Common myeloid progenitor, CD34-positive (primary cell): ENCODE measurements at regions not wholly inside any gene's neighbourhood (a gene's known extent, or its start where the extent isn't known, plus 50 kb on each side); places are given as distances from the start of the nearest gene placed in this dataset.
A peak's percentile ranks its signal among the peaks of the same experiment; 100 is the strongest.
"Not testable (repeated sequence)": the region's sequence is repeated elsewhere in the genome, so short reads cannot be mapped to it uniquely, and the experiment has no call there.

Experiments
- CTCF ChIA-PET: fragments of 350-600 bp; sonication (Branson Sonifier 250); formaldehyde crosslinking; loops from one replicate; lab custom pipeline; 2021; ENCODE audit warnings: antibody characterized with exemption; lab: Charles Lee
- POLR2A ChIA-PET: fragments of 350-600 bp; sonication (Branson Sonifier 250); formaldehyde crosslinking; loops from one replicate; lab custom pipeline; 2021; ENCODE audit warnings: antibody characterized with exemption; lab: Charles Lee
- DNase-seq, 3 donors: peaks; one replicate each; pipeline versions ENCODE4 v3.0.0 to v3.0.0-alpha.2; 2013
- H3K27ac ChIP-seq, 2 experiments: 1 replicate in 1 of 2; 2 replicates in 1 of 2; pipeline ENCODE4 v1.7.0; 2013; ENCODE audit warnings: inconsistent platforms in 2 of 2, low read length in 2 of 2, mild to moderate bottlenecking in 2 of 2, low read depth in 1 of 2, moderate library complexity in 1 of 2; ENCODE audit not compliant: severe bottlenecking in 2 of 2, insufficient read depth in 1 of 2, poor library complexity in 1 of 2
- H3K27me3 ChIP-seq, 5 experiments: replicated peaks in 2 of 5; 1 replicate in 3 of 5; 2 replicates in 2 of 5; pipeline versions ENCODE4 v1.6.1 to v1.7.0; 2013; ENCODE audit warnings: low read length in 4 of 5, mild to moderate bottlenecking in 2 of 5, moderate library complexity in 2 of 5, inconsistent platforms in 1 of 5; ENCODE audit not compliant: insufficient read depth in 5 of 5, control insufficient read depth in 4 of 5
- H3K36me3 ChIP-seq, 4 experiments: 1 replicate in 2 of 4; 2 replicates in 2 of 4; pipeline versions ENCODE4 v1.6.1 to v1.7.0; 2013; ENCODE audit warnings: low read length in 3 of 4, control low read depth in 1 of 4, mild to moderate bottlenecking in 1 of 4; ENCODE audit not compliant: control insufficient read depth in 4 of 4, insufficient read depth in 4 of 4
- H3K4me1 ChIP-seq, 4 experiments: 1 replicate in 3 of 4; 2 replicates in 1 of 4; pipeline versions ENCODE4 v1.6.1 to v1.7.1; 2013; ENCODE audit warnings: low read length in 3 of 4, mild to moderate bottlenecking in 3 of 4, control low read depth in 1 of 4, inconsistent platforms in 1 of 4, moderate library complexity in 1 of 4; ENCODE audit not compliant: control insufficient read depth in 4 of 4, insufficient read depth in 4 of 4; ENCODE audit errors: control extremely low read depth in 1 of 4
- H3K4me3 ChIP-seq, 7 experiments: 1 replicate in 4 of 7; 2 replicates in 3 of 7; pipeline versions ENCODE4 v1.5.1 to v1.7.0; 2013; ENCODE audit warnings: mild to moderate bottlenecking in 7 of 7, low read length in 6 of 7, moderate library complexity in 6 of 7, inconsistent platforms in 2 of 7, low read depth in 2 of 7, control low read depth in 1 of 7; ENCODE audit not compliant: insufficient read depth in 4 of 7, control insufficient read depth in 1 of 7; ENCODE audit errors: extremely low read depth in 1 of 7
- H3K9me3 ChIP-seq, 5 experiments: 1 replicate in 4 of 5; 2 replicates in 1 of 5; pipeline versions ENCODE4 v1.6.1 to v1.7.1; 2013; ENCODE audit warnings: low read length in 4 of 5, mild to moderate bottlenecking in 2 of 5, inconsistent platforms in 1 of 5, low read depth in 1 of 5, moderate library complexity in 1 of 5; ENCODE audit not compliant: control insufficient read depth in 4 of 5, insufficient read depth in 2 of 5; ENCODE audit errors: control extremely low read depth in 1 of 5
- WGBS: methylation state at CpG from one replicate; pipeline ENCODE4 v1.1.5; 2013; ENCODE audit not compliant: insufficient coverage; 5-methylcytosine and 5-hydroxymethylcytosine counted together

DNA sequence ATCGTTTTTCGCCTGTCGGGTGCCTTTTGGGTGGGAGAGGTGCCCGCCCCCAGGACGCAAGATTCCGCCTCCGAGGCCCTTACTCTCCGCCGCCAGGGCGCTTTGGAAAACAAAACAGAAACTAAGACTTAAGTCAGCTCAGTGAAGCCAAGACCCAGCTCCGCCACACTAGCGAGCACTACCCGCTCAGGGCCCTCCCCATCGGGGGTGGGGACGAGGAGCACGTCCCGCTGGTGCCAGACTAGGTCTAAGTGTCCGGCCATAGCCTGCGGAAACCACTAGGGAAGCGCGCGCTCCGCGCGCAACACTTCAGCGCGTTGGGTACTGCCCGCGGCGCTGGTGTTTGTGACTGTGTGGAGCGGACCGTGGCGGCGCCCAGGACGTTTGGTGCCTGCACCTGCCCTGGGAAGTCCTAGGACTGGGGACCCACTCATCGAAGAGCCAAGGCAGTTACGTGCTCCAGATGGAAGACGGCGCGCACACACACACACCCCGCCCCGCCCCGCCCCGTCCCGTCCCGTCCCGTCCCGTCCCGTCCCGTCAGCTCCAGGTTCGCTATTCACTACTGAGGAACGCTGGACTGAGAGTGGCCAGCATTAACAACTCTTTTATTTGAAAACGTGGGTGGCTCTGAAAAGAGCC, 57.6 kb upstream of the BOLA1 start:
- POLR2A ChIA-PET, H3K27ac ChIP-seq, H3K36me3 ChIP-seq, DNase-seq, H3K4me3 ChIP-seq, H3K9me3 ChIP-seq, CTCF ChIA-PET, H3K27me3 ChIP-seq: not testable (repeated sequence)
- peaks cover 17 to 29% (median 25%) of the 10 kb centered on the region in 4 experiments for H3K4me1 ChIP-seq
- no CpG with 5 or more reads among the region's 53 CpGs for WGBS

DNA sequence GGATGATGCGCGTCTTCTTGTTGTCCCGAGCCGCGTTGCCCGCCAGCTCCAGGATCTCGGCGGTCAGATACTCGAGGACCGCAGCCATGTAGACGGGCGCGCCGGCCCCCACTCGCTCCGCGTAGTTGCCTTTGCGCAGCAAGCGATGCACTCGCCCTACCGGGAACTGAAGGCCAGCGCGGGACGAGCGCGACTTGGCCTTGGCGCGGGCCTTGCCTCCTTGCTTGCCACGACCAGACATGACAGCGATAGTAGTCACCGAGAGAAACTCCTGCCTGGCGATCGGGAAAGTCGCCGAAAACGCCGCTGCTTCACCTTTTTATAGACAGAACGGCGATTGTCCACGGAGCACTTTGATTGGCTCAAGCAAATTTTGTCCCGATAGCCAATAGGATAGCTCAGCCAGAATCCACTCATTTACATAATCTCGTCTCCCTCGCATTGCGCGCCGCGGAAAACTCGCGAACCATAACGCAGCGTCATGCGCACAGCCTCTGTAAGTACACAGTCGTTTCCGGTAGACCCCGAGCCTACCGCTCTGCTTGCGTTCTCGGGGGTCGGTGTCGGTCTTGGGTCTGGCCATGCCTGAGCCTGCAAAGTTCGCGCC, 56.8 kb upstream of the BOLA1 start:
- CTCF ChIA-PET, DNase-seq, POLR2A ChIA-PET: not testable (repeated sequence)

DNA sequence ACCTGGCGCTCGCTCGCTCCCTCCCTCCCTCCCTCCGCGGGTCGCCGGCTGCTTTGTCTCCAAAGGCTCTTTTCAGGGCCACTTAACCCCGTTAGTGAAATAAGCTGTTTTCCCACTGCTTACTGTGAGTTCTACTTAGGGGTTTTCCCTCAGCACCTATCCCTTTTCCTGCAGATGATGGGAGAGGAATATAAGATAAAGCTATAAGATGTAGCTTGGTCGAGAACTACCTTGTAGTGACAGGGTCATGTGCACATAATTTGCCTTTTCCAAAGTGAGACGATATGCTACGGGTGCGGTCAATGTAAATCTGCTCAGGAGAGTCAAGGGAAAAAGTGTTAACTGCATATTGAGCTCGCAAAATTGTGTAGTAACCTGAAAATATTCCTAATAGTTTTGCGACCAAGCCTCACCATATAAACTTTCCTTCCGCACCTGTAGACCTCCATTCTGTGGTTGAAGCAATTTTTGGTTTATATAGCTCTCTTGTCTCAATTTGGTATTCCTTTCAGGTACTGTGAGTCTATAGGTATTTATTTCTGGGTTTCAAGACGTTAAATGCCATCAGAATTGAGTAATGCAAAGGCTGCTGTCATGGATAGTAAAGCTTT, 55.8 kb upstream of the BOLA1 start:
- no peaks in the 10 kb centered on the region for H3K27me3 ChIP-seq
- peak overlapping the region; percentile 14 to 100 (median 89) for H3K4me3 ChIP-seq
- DNase-seq: peak in 1 of 3 donors; percentile 20
- peaks cover 0 to 11% (median 6%) of the 10 kb centered on the region in 4 experiments for H3K36me3 ChIP-seq
- 0% methylated on average over 5 of the region's 16 CpGs for WGBS
- ChIA-PET CTCF (interaction anchor here (1.6 kb wide), 1 partner anchor 44 kb away, joined by 16 read pairs; a partner anchor contains a TSS), POLR2A (interaction anchor here (1.4 kb wide), 1 partner anchor 44 kb away, joined by 11 read pairs; a partner anchor contains a TSS)
- no peaks in the 10 kb centered on the region for H3K9me3 ChIP-seq
- H3K27ac ChIP-seq: peak overlapping the region; percentile 48 to 85
- H3K4me1 ChIP-seq: peaks cover 17 to 46% (median 38%) of the 10 kb centered on the region in 4 experiments

More for the DNA sequence above, 56.8 kb upstream of the BOLA1 start:
- Histone ChIP-seq H3K4me1 (peaks cover 17 to 36% (median 29%) of the 10 kb centered on the region in 4 experiments), H3K36me3 (peaks cover 0 to 11% (median 6%) of the 10 kb centered on the region in 4 experiments)
- not testable (repeated sequence) for H3K4me3 ChIP-seq, H3K27ac ChIP-seq, H3K27me3 ChIP-seq, H3K9me3 ChIP-seq
- no CpG with 5 or more reads among the region's 62 CpGs for WGBS

DNA sequence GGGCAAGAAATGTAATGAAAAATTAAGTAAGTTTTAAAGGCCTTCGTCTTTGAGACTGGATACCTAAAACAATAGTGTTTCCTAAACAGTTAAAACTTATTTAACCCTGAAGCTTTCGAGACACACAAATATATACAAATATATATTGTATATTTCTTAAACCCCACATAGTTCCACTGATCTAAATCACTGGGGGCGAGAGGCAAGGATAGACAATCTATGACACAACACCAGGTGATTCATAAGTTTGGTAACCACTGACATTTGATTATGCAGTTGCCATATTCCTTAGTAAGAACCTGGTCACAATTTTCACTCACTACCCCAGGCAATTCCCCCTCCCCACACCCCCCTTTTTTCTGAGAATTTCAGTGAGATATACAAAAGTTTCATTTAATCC, 55.3 kb upstream of the BOLA1 start:
- Histone ChIP-seq H3K36me3 (peaks cover 0 to 11% (median 6%) of the 10 kb centered on the region in 4 experiments), H3K4me3 (peak overlapping the region in 6 of 7 experiments; percentile 77 to 100 (median 90)), H3K27me3 (no peaks in the 10 kb centered on the region), H3K27ac (peak overlapping the region; percentile 48 to 85), H3K9me3 (no peaks in the 10 kb centered on the region), H3K4me1 (peaks cover 22 to 52% (median 44%) of the 10 kb centered on the region in 4 experiments)
- ChIA-PET CTCF (interaction anchor here (1.6 kb wide), 1 partner anchor 43 kb away, joined by 16 read pairs; a partner anchor contains a TSS), POLR2A (interaction anchor here (1.4 kb wide), 1 partner anchor 43 kb away, joined by 11 read pairs; a partner anchor contains a TSS)
- WGBS: no CpG with 5 or more reads among the region's 3 CpGs
- peak in 2 of 3 donors; percentile 38 to 52 for DNase-seq

DNA sequence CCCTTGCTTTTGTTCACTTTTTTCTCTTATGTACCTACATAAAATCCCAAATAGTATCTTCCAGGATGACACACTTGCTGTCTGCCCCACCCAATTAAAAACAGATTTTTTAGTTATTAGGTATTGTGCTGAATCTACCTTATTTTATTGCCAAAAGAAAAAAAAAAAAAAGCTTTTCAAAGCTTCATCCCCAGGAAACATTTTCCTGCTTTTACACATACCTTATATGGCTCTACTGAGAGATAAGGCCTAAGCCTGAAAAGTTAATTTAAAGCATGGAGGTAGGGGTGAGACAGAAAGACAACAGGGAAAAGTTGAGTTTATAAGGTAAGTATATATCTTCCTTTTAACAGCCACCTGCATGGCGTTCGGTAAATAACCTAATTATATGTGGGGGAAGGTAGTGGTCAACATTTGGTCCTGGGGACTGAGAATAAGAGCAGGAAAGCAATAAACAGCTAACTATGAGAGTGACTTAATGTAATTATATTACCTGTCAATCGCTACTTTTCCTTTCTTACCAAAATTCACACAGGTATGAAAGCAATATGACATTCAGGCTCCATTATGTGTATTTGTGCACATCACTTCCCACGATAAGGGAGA, 54.6 kb upstream of the BOLA1 start:
- Histone ChIP-seq H3K4me1 (peaks cover 28 to 58% (median 50%) of the 10 kb centered on the region in 4 experiments), H3K27me3 (no peaks in the 10 kb centered on the region), H3K27ac (peak overlapping the region; percentile 48 to 85), H3K4me3 (peak overlapping the region in 6 of 7 experiments; percentile 17 to 100 (median 90)), H3K9me3 (no peaks in the 10 kb centered on the region), H3K36me3 (peaks cover 0 to 11% (median 6%) of the 10 kb centered on the region in 4 experiments)
- WGBS: no CpG with 5 or more reads among the region's 4 CpGs
- CTCF ChIA-PET: interaction anchor here (0.8 to 1.6 kb wide), 2 partner anchors 43 kb away, joined by 4 to 16 read pairs; a partner anchor contains a TSS
- DNase-seq: no peak
- POLR2A ChIA-PET: no interaction called here

DNA sequence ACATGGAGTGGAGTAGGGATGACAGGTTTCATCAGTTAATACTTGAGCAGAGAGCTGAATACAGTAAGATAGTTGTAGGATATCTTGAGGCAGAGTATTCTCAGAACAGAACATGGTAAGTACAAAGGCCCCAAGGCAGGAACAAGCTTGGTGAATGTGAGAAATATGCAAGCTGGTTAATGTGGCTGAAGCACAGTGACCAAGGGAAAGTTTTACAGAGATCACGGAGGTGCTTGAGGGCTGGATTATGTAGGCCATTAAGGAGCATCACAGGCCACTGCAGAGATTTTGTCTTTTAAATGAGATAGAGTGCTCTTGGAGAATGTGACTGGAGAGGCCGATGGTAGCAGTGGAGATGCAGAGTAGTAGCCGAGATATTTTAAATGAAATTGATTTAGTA, 54.0 kb upstream of the BOLA1 start:
- CTCF ChIA-PET: interaction anchor here (0.8 to 1.0 kb wide), 2 partner anchors 29 to 43 kb away, joined by 3 to 4 read pairs; a partner anchor contains a TSS
- peaks cover 28 to 60% (median 53%) of the 10 kb centered on the region in 4 experiments for H3K4me1 ChIP-seq
- H3K27ac ChIP-seq: peak overlapping the region; percentile 21 to 85
- DNase-seq: no peak
- H3K4me3 ChIP-seq: peak overlapping the region in 5 of 7 experiments; percentile 3 to 100 (median 54)
- H3K9me3 ChIP-seq: no peaks in the 10 kb centered on the region
- H3K36me3 ChIP-seq: peaks cover 0 to 11% (median 6%) of the 10 kb centered on the region in 4 experiments
- POLR2A ChIA-PET: interaction anchor here (0.7 kb wide), 1 partner anchor 41 kb away, joined by 5 read pairs; a partner anchor contains a TSS
- 91% methylated on average over 3 of the region's 3 CpGs for WGBS
- H3K27me3 ChIP-seq: no peaks in the 10 kb centered on the region
